Activated CD8-positive, alpha-beta memory T cell treated with anti-CD3 and anti-CD28 coated beads, Interleukin-2, amount 10 ng/mL, durations not matched to agents 7 days and 5 days (primary cell): ENCODE measurements at regions not wholly inside any gene's neighbourhood (a gene's known extent, or its start where the extent isn't known, plus 50 kb on each side); places are given as distances from the start of the nearest gene placed in this dataset.

Experiments used
- ATAC-seq: fragments of 150-1000 bp; cut with Tn5 transposase; one replicate; pipeline ENCODE4 v1.10.0; 2021; ENCODE audit warnings: moderate library complexity
- CTCF ChIA-PET: fragments of 350-600 bp; sonication (Branson Sonifier 250); formaldehyde crosslinking; loops from one replicate; lab custom pipeline; 2021; ENCODE audit warnings: antibody characterized with exemption; lab: Charles Lee
- DNase-seq: peaks from one replicate; pipeline ENCODE4 v3.0.0-alpha.2; 2020
- H3K27ac Mint-ChIP-seq: one replicate; pipeline ENCODE4 v1.8.0; 2021; ENCODE audit warnings: mild to moderate bottlenecking, mixed read lengths
- H3K27me3 Mint-ChIP-seq: one replicate; pipeline ENCODE4 v1.8.0; 2021; ENCODE audit warnings: mixed read lengths
- H3K36me3 Mint-ChIP-seq: one replicate; pipeline ENCODE4 v1.8.0; 2021; ENCODE audit warnings: mild to moderate bottlenecking, mixed read lengths
- H3K4me1 Mint-ChIP-seq: one replicate; pipeline ENCODE4 v1.8.0; 2021; ENCODE audit warnings: mixed read lengths
- H3K4me3 Mint-ChIP-seq: one replicate; pipeline ENCODE4 v1.8.0; 2021; ENCODE audit warnings: mild to moderate bottlenecking, moderate library complexity, mixed read lengths
- H3K9me3 Mint-ChIP-seq: one replicate; pipeline ENCODE4 v1.8.0; 2022; ENCODE audit warnings: low read depth, mixed read lengths

GRCh38 chr2:14516844-14517243 is 115.7 kb upstream of the LRATD1 start:
- Mint-ChIP-seq H3K27ac (no peak overlapping the region), H3K36me3 (no peaks in the 10 kb centered on the region), H3K4me3 (no peak overlapping the region), H3K27me3 (no peaks in the 10 kb centered on the region), H3K4me1 (no peaks in the 10 kb centered on the region), H3K9me3 (peaks cover 2% of the 10 kb centered on the region)
- CTCF ChIA-PET, result no interaction called here
- ATAC-seq (no peak), DNase-seq (no peak)

- CTCF ChIA-PET, result no interaction called here
- no peaks in the 10 kb centered on the region for H3K4me1 Mint-ChIP-seq
- no peak overlapping the region for H3K27ac Mint-ChIP-seq
- H3K36me3 Mint-ChIP-seq, result no peaks in the 10 kb centered on the region
- H3K27me3 Mint-ChIP-seq, result no peaks in the 10 kb centered on the region
- H3K9me3 Mint-ChIP-seq, result peaks cover 2% of the 10 kb centered on the region
- ATAC-seq (no peak), DNase-seq (no peak)
- no peak overlapping the region for H3K4me3 Mint-ChIP-seq
Measured at GRCh38 chr2:14517731-14518130, 114.8 kb upstream of the LRATD1 start.

GRCh38 chr2:14520385-14520945 is 112.1 kb upstream of the LRATD1 start:
- H3K9me3 Mint-ChIP-seq, result peaks cover 8% of the 10 kb centered on the region
- H3K36me3 Mint-ChIP-seq, result no peaks in the 10 kb centered on the region

GRCh38 chr2:14524041-14524802 is 108.3 kb upstream of the LRATD1 start:
- no peak for ATAC-seq

More at GRCh38 chr2:14520385-14520945, 112.1 kb upstream of the LRATD1 start:
- no peaks in the 10 kb centered on the region for H3K4me1 Mint-ChIP-seq
- no peak overlapping the region for H3K27ac Mint-ChIP-seq
- DNase-seq, result no peak
- H3K27me3 Mint-ChIP-seq, result no peaks in the 10 kb centered on the region
- H3K4me3 Mint-ChIP-seq, result no peak overlapping the region
- ATAC-seq, result no peak
- CTCF ChIA-PET, result no interaction called here

GRCh38 chr2:14524803-14525080 is 107.8 kb upstream of the LRATD1 start:
- Mint-ChIP-seq H3K27me3 (no peaks in the 10 kb centered on the region), H3K9me3 (peaks cover 6% of the 10 kb centered on the region), H3K4me1 (no peaks in the 10 kb centered on the region), H3K36me3 (no peaks in the 10 kb centered on the region), H3K4me3 (no peak overlapping the region), H3K27ac (no peak overlapping the region)
- ATAC-seq, result no peak
- DNase-seq, result no peak
- CTCF ChIA-PET, result no interaction called here

More at GRCh38 chr2:14524041-14524802, 108.3 kb upstream of the LRATD1 start:
- Mint-ChIP-seq H3K4me3 (no peak overlapping the region), H3K27me3 (no peaks in the 10 kb centered on the region), H3K4me1 (no peaks in the 10 kb centered on the region), H3K27ac (no peak overlapping the region), H3K36me3 (no peaks in the 10 kb centered on the region), H3K9me3 (peaks cover 6% of the 10 kb centered on the region)
- DNase-seq, result no peak
- CTCF ChIA-PET, result no interaction called here

GRCh38 chr2:14530506-14530905 is 102.0 kb upstream of the LRATD1 start:
- DNase-seq, result no peak
- Mint-ChIP-seq H3K4me1 (no peaks in the 10 kb centered on the region), H3K4me3 (no peak overlapping the region), H3K9me3 (no peaks in the 10 kb centered on the region), H3K27me3 (no peaks in the 10 kb centered on the region), H3K27ac (no peak overlapping the region), H3K36me3 (no peaks in the 10 kb centered on the region)
- CTCF ChIA-PET, result no interaction called here
- ATAC-seq, result no peak

GRCh38 chr2:14533131-14533757 is 99.3 kb upstream of the LRATD1 start:
- CTCF ChIA-PET, result no interaction called here
- H3K4me1 Mint-ChIP-seq, result no peaks in the 10 kb centered on the region
- no peak for DNase-seq
- no peak overlapping the region for H3K27ac Mint-ChIP-seq
- no peaks in the 10 kb centered on the region for H3K27me3 Mint-ChIP-seq
- no peaks in the 10 kb centered on the region for H3K36me3 Mint-ChIP-seq
- ATAC-seq, result no peak
- H3K9me3 Mint-ChIP-seq, result no peaks in the 10 kb centered on the region
- H3K4me3 Mint-ChIP-seq, result no peak overlapping the region

GRCh38 chr2:14535156-14535555 is 97.4 kb upstream of the LRATD1 start:
- no peak overlapping the region for H3K4me3 Mint-ChIP-seq
- ATAC-seq, result no peak
- H3K27me3 Mint-ChIP-seq, result no peaks in the 10 kb centered on the region
- no peaks in the 10 kb centered on the region for H3K36me3 Mint-ChIP-seq
- CTCF ChIA-PET, result no interaction called here
- no peaks in the 10 kb centered on the region for H3K9me3 Mint-ChIP-seq
- no peaks in the 10 kb centered on the region for H3K4me1 Mint-ChIP-seq
- H3K27ac Mint-ChIP-seq, result no peak overlapping the region
- no peak for DNase-seq

- no peaks in the 10 kb centered on the region for H3K27me3 Mint-ChIP-seq
- ATAC-seq (no peak), DNase-seq (no peak)
- no peak overlapping the region for H3K4me3 Mint-ChIP-seq
- no peaks in the 10 kb centered on the region for H3K4me1 Mint-ChIP-seq
- H3K27ac Mint-ChIP-seq, result no peak overlapping the region
- no peaks in the 10 kb centered on the region for H3K36me3 Mint-ChIP-seq
- CTCF ChIA-PET, result no interaction called here
- peaks cover 2% of the 10 kb centered on the region for H3K9me3 Mint-ChIP-seq
Measured at GRCh38 chr2:14536976-14537375, 95.5 kb upstream of the LRATD1 start.

- DNase-seq (no peak), ATAC-seq (no peak)
- no peaks in the 10 kb centered on the region for H3K36me3 Mint-ChIP-seq
- no peaks in the 10 kb centered on the region for H3K27me3 Mint-ChIP-seq
- no peak overlapping the region for H3K27ac Mint-ChIP-seq
- CTCF ChIA-PET, result no interaction called here
- no peak overlapping the region for H3K4me3 Mint-ChIP-seq
- H3K4me1 Mint-ChIP-seq, result no peaks in the 10 kb centered on the region
- H3K9me3 Mint-ChIP-seq, result peaks cover 2% of the 10 kb centered on the region
Measured at GRCh38 chr2:14540015-14540414, 92.5 kb upstream of the LRATD1 start.

- no peaks in the 10 kb centered on the region for H3K4me1 Mint-ChIP-seq
- H3K27ac Mint-ChIP-seq, result no peak overlapping the region
- no peak overlapping the region for H3K4me3 Mint-ChIP-seq
- CTCF ChIA-PET, result no interaction called here
- no peaks in the 10 kb centered on the region for H3K36me3 Mint-ChIP-seq
- DNase-seq (no peak), ATAC-seq (no peak)
- H3K9me3 Mint-ChIP-seq, result peaks cover 4% of the 10 kb centered on the region
- no peaks in the 10 kb centered on the region for H3K27me3 Mint-ChIP-seq
Measured at GRCh38 chr2:14543284-14543683, 89.2 kb upstream of the LRATD1 start.

GRCh38 chr2:14544247-14544646 is 88.3 kb upstream of the LRATD1 start:
- H3K9me3 Mint-ChIP-seq, result peaks cover 4% of the 10 kb centered on the region
- H3K4me3 Mint-ChIP-seq, result no peak overlapping the region
- no peaks in the 10 kb centered on the region for H3K36me3 Mint-ChIP-seq
- no peaks in the 10 kb centered on the region for H3K27me3 Mint-ChIP-seq
- DNase-seq, result no peak
- no peak overlapping the region for H3K27ac Mint-ChIP-seq
- ATAC-seq, result no peak
- CTCF ChIA-PET, result no interaction called here
- no peaks in the 10 kb centered on the region for H3K4me1 Mint-ChIP-seq

GRCh38 chr2:14547830-14548229 is 84.7 kb upstream of the LRATD1 start:
- no peaks in the 10 kb centered on the region for H3K4me1 Mint-ChIP-seq
- no peak for DNase-seq

GRCh38 chr2:14550658-14551057 is 81.9 kb upstream of the LRATD1 start:
- H3K36me3 Mint-ChIP-seq, result no peaks in the 10 kb centered on the region
- H3K27me3 Mint-ChIP-seq, result no peaks in the 10 kb centered on the region
- no peak for DNase-seq
- H3K4me1 Mint-ChIP-seq, result no peaks in the 10 kb centered on the region
- ATAC-seq, result no peak
- H3K4me3 Mint-ChIP-seq, result no peak overlapping the region
- no peak overlapping the region for H3K27ac Mint-ChIP-seq
- CTCF ChIA-PET, result no interaction called here
- H3K9me3 Mint-ChIP-seq, result no peaks in the 10 kb centered on the region

More at GRCh38 chr2:14547830-14548229, 84.7 kb upstream of the LRATD1 start:
- no peak overlapping the region for H3K4me3 Mint-ChIP-seq
- H3K9me3 Mint-ChIP-seq, result peaks cover 2% of the 10 kb centered on the region
- ATAC-seq, result no peak
- no peak overlapping the region for H3K27ac Mint-ChIP-seq
- H3K27me3 Mint-ChIP-seq, result no peaks in the 10 kb centered on the region
- no peaks in the 10 kb centered on the region for H3K36me3 Mint-ChIP-seq
- CTCF ChIA-PET, result no interaction called here
